NCI-H1436 (cell line): ENCODE measurements at regions not wholly inside any gene's neighbourhood (a gene's known extent, or its start where the extent isn't known, plus 50 kb on each side); places are given as distances from the start of the nearest gene placed in this dataset.
A peak's percentile ranks its signal among the peaks of the same experiment; 100 is the strongest.

Experiments used
- DNase-seq: peaks from one replicate; lab custom pipeline; 2025; lab: John Stamatoyannopoulos, UW

DNA sequence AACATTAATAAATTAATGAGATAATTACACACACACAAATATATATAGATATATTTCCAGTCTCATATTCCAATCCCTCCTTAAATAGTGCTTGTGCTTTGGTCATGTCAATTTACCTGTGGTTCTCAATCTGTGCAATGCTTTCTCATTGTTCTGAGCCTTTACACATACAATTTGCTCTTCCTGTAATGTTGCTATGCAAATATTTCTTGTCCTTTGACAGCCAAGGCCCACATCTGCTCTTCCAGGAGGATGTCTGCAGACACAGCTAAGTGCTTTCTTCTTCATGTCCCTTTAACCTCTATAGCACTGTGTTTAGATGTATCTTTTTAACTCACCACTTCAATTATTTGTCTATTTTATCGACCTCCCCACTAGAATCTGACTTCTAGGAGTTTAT is 67.3 kb upstream of the RAPGEF2 start:
- no peak for DNase-seq

DNA sequence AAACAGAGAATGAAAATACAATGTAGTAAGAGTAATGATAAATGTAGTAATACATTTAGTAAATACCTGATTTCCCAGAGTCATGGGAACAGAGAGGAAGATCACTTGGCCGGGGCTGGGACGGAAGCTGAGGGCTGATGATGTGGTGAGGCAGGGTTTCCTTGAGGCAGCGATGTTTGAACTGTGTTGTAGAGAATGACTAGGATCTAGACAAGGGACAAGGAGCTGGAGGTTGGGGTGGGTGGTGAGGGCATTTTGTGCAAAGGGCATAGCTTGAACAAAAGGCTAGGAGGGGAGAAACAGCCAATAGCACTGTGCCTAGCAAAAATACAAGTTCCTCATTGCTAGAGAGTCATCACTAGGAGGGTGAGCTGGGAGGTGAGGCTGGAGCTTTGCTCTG is 64.3 kb upstream of the RAPGEF2 start:
- DNase-seq, result no peak

DNA sequence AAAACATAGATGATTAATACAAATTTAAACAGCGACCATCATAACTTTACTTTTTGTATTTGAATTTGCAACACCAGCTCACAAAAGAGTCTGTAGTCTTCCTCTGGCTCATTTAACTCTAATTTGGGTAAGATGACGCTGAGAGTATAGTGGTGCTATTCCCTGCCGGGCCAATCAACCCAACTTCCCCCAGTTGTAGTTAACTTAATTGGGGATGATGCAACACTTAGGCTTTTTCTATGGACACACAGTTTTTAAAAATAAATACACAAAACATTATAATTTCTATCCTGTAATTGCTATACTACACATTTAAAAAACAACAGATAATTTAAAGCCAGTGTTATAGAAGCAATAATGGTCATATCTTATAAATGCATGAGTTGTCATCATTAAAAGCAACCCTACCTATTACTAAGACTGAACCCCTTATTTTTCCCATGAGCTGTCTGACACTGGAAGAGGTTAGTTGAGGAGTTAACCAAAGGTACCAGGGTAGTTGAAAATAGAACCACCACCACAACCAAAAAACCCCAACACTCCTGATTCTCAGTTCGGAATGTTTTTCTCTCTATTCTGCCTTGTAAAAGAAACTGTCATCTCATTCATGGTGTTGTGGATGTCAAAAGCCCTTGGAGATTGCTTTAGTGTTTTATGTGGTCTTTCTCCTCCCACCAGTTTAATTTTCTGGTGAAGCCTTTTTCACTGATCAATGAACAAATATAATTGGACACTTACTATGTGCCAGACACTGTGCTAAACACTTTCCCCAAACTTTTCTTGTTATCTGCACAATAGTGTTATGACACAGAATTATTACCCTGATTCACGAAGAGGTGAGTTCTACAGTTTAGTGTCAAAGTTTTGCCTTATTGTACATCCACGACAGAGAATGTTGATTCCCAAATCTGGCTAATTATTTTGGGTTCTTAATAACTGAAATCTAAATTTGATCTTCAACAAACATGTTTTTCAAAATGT is 61.5 kb upstream of the RAPGEF2 start:
- DNase-seq, result no peak

DNA sequence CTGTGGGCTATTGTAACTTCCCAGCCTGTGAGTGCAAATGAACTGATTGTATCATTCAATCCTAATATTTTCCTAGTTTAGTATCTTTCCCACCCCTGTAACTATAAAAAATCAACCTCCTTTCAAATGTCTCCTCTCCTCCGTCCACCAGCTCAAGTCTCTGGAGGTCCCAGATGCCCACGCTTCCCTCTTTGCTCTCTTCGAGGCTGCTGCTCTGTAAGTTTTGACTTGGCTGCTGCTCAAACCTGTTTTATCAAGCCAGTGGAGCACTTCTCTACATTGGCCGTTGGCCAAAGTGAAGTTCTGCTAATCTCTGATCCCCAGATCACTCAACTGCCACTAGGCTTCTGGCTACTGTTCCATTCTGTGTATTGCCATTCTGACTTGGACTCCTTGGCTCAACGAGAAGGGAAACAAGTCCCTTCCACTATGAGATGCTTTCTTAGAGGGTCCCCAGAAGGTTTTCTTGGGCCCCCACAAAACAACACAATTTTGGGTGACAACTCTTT is 60.7 kb upstream of the RAPGEF2 start:
- no peak for DNase-seq

DNA sequence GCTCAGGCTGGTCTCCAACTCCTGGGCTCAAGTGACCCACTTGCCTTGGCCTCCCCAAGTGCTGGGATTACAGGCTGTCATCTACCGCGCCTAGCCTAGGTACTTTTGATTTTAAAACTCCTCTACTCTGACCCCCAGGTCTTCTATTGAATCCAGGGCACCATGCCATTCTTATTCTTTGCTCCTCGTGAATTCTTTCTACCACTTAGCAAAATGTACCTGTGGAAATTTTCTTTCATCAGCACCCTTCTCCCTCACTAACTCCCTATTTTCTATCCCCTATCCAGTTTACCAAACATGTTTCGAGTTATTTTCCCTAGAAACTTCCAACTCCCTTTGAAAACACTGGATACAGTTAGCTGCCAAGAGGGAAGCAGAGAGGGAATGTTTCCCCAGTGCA is 60.0 kb upstream of the RAPGEF2 start:
- no peak for DNase-seq

DNA sequence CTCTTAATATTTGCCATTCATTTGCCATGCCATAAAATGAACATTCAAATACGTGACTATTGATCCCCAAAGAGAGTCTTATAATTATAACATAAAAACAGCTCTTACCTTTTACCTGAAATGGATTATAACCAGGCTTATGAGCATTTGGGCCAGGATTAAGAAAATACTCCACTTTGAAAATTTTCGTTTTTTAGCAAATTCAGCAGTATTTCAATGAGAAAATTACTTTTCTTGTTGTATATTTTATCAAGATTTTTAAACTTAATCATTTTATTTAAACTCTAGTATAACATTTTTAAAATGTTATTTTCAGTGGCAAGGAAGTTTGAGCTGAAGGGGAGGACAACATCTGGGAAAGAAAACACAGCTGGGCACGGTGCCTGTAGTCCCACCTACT is 59.0 kb upstream of the RAPGEF2 start:
- no peak for DNase-seq

DNA sequence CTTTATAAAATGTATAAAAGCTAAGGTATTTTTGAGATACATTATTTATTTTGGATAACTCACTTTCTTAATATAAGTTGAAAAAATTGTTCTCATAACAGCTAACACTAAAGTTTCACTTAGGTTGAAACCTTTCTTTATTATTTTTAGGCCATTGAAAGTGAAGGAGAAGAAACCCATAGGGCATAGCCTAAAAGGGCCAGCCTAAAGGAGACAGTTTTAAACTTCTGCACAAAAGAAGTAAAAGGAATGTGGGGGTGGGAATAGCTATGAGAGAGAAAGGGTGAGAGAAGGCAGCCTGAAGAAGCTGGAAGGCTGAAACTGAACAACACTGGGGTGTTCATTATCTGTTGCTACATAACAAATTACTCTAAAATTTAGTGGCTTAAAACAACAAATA is 57.6 kb upstream of the RAPGEF2 start:
- no peak for DNase-seq

DNA sequence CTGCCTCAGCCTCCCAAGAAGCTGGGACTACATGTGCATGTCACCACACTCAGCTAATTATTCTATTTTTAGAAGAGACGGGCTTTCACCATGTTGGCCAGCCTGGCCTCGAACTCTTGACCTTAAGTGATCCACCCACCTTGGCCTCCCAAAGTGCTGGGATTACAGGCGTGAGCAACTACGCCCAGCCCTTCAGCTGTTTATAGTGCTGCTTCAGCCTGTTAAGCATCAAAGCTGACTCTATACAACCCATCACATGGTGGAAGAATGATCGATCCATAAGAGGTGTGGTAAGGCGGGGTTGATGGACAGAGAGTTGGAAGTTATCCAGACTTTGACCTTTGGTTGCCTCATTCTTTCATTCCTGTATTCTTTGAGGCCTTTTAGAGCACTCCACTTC is 56.2 kb upstream of the RAPGEF2 start:
- DNase-seq, result no peak

DNA sequence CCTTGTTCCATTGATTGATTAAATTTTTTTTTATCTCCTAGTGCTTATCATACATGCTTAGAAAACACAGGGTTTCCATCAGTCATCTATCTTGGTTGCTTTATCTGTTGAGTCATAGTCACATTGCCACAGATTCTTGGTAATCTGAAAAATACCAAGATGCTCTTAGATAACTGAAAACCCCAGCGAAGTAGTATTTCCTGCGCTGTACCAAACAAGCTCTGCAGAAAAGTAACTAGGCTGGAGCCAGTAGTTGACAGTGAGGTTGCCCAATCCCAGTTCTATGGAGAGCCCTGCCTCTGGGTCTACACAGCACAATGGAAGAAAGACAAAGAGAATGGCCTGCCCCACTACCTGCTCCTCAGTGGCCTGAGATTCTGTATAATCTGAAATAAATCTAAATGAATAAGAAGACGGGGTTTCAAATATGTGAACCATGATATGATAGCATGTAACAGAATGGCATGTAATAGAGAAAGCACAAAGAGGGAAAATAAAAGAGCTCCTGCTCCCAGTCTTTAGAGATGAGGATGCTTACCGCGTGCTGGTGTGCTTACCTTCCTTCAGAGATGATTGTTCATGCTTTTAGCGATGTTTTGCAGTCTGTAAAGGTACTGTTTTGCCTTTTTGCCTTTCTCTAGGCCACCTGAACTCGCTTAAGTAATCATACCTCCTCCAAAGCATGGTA is 55.3 kb upstream of the RAPGEF2 start:
- DNase-seq, result no peak

DNA sequence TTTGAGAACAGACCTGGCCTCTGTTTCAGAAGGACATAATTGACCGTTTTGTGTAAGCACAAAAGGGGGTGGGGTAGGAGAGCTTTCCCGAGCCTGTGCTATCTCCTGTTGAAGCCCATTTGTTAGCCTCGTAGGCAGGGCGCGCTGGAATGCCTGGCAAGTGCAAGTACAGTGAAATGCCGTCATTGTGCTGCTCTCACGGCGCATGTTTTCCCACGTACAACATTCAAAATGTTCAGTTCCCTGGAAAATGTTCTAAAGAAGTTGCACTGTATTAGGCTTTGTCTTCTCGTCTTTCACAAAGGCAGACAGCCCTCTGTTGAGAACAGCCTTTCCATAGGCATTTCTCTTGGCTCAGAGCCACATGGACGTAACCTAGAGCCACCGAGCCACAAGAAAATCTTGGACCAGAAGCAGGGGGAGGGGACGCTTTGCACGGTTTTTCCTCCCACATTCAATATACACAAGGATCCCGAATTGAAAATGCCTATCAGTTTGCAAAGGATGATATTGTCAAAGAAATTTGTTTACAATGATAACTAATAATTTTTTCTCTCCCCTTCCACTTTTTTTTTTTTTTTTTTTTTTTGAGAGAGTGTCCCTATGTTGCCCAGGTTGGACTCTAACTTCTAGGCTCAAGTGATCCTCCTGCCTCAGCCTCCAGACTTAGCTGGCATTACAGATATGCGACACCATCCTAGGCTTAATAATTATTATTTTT is 54.6 kb upstream of the RAPGEF2 start:
- peak; percentile 74 for DNase-seq

DNA sequence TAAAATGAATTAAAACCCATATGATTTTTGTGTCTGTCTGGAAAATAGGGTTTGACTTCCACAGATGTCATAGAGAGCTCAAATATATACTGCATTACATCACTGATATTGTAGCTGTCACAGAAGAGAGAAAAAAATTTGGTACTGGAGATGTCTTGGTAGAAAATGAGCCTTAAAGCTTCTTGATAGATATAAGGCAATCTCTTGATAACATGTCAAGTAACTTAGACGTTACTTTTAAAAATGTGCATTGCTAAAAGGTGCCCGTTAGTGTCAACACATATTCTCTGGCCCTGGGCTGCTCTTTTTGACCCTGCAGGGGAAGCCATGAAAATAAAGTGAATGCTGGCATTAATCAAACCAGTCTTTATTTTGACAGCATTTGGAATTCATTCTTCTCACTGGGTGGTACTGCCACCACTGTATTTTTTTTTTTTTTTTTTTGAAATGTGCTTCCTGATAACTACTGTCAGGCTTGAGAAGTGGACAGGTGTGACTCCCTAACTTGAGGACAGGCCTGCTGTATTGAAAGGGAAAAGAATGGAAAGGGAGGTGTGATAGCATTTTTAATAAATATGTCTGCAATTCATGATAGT is 53.0 kb upstream of the RAPGEF2 start:
- no peak for DNase-seq

DNA sequence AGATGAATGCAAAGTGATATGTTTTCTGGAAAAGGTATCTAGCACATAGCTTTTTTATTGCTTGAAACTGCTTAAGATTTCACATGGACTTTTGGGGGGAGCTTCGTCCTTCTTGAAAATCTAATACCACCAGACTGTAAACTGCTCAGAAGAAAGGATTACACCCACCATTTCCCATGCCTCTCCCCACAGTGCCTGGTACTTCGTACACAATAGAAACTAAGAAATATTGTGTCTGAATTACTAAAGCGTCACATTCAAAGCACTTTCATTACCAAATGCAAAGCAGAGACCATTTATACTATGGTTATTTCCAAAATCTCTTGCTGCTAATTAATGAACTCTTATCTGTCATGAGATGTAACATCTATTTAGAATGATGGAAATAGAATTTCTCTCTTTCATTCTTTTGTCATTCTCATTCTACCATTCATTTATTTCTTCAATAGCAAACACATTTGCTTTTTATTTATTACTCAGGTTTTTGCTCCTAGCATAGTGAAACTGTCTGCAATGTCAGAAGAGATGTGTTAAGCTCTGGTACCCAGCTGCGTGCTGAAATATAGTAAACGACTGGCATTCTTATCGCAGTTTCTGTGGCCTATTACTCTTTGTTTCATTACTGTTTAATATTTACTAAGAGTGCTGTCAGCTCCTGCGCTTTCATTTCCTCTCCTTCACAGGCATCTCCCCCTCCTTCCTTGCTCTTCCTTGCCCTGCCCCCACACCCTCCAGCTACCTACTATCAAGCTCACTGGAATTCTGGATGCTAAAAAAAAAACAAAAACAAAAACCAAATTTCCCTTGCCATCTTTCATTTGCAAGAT is 51.4 kb upstream of the RAPGEF2 start:
- DNase-seq, result no peak

DNA sequence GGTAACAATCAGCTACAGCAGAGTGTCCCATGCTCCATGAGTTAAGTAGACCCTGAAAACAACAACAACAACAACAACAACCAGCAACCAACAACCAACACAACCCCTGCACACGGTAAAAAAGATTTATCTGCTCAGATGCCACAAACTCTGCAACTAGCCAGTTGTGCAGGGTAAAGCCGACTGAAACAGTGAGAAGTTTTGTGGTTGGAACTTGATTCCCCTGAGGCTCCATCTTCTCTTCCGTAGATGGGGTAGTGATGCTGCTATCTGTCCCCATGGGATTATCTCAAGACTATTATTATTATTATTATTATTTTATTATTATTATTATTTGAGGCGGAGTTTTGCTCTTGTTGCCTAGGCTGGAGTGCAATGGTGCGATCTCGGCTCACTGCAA is 50.6 kb upstream of the RAPGEF2 start:
- no peak for DNase-seq
